Uterus (tissue), 3 donors: ENCODE measurements at regions not wholly inside any gene's neighbourhood (a gene's known extent, or its start where the extent isn't known, plus 50 kb on each side); places are given as distances from the start of the nearest gene placed in this dataset.
"Not testable (repeated sequence)": the region's sequence is repeated elsewhere in the genome, so short reads cannot be mapped to it uniquely, and the experiment has no call there.

Experiments
- DNase-seq, 2 donors: peaks; one replicate each; pipeline ENCODE4 v3.0.0-alpha.2; 2019 to 2020
- H3K27ac ChIP-seq, 2 donors: fragments of 200-600 bp; sonication (generic); 1 replicate in 1 of 2; 2 replicates in 1 of 2; pipeline ENCODE4 v1.5.1; 2016 to 2018
- H3K27me3 ChIP-seq, 2 donors: fragments of 200-600 bp; sonication (generic); one replicate each; pipeline ENCODE4 v1.5.1; 2018 to 2019; ENCODE audit warnings: control low read depth in 1 of 2
- H3K36me3 ChIP-seq, 2 donors: fragments of 200-600 bp; sonication (generic); one replicate each; pipeline ENCODE4 v1.5.1; 2019; ENCODE audit warnings: control low read depth in 1 of 2
- H3K4me1 ChIP-seq, 2 donors: fragments of 200-600 bp; sonication (generic); one replicate each; pipeline ENCODE4 v1.5.1; 2018 to 2019; ENCODE audit warnings: control low read depth in 1 of 2
- H3K4me3 ChIP-seq, 2 donors: fragments of 200-600 bp; sonication (generic); 1 replicate in 1 of 2; 2 replicates in 1 of 2; pipeline ENCODE4 v1.5.1; 2018 to 2019; ENCODE audit warnings: mild to moderate bottlenecking in 1 of 2
- H3K9me3 ChIP-seq, 2 donors: fragments of 200-600 bp; sonication (generic); one replicate each; pipeline ENCODE4 v1.5.1; 2019; ENCODE audit warnings: control low read depth in 1 of 2
- POLR2A ChIP-seq, 2 donors: fragments of 450-650 bp; IDR thresholded peaks; one replicate each; pipeline ENCODE4 v1.6.1; 2016; ENCODE audit warnings: antibody characterized with exemption in 2 of 2, mild to moderate bottlenecking in 1 of 2, moderate library complexity in 1 of 2
- intact Hi-C: fragments of 100-400 bp; cut with DNase I; formaldehyde crosslinking; loops from one replicate; pipeline ENCODE4 v1.15.1; 2023; ENCODE audit warnings: low total_unique reads
- TF ChIP-seq, protein P1 (sequence below), 4 experiments: fragments of 200-600 bp in 2 of 4; fragments of 450-650 bp in 2 of 4; sonication (generic) in 2 of 4; IDR thresholded peaks; one replicate each; pipeline ENCODE4 v1.5.1; 2016 to 2019; ENCODE audit warnings: antibody characterized with exemption in 4 of 4, mild to moderate bottlenecking in 2 of 4, moderate library complexity in 1 of 4
- donor health status: DM: yes; HTN: yes; CAD: no.

DNA sequence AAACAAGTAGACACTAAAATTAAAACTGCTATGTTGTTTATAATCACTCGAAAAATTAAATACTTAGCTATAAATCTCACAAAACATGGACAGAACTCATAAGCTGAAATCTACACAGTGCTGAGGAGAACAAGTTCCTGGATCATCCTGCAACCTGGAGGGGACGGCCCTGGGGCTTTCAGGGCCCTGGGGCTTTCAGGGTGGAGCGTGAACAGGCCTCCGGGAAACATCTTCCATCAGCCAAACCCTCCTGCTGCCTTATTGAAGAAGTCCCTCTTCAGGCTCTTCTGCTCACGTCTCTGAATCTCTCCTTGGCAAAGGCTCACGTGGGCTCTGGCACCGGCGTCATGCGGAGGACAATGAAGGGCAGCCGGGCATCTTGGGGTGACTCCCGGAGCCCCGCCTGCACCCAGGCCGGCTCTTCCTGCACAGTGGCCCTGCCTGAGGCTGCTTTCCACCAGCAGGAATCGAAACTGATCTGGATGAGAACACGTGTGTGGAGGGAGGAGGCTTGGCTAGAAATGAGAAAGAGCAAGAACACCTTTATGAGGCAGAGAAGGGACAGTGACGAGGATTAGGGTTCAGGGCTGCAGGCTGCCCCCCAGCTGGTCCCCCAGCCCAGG lies 127.3 kb downstream of the CDRT15L2 start:
- H3K9me3 ChIP-seq = no peaks in the 10 kb centered on the region
- H3K36me3 ChIP-seq = no peaks in the 10 kb centered on the region
- H3K27me3 ChIP-seq = no peaks in the 10 kb centered on the region
- DNase-seq = no peak
- no peak overlapping the region for H3K4me3 ChIP-seq
- no peaks in the 10 kb centered on the region for H3K4me1 ChIP-seq
- TF ChIP-seq, protein P1, sequence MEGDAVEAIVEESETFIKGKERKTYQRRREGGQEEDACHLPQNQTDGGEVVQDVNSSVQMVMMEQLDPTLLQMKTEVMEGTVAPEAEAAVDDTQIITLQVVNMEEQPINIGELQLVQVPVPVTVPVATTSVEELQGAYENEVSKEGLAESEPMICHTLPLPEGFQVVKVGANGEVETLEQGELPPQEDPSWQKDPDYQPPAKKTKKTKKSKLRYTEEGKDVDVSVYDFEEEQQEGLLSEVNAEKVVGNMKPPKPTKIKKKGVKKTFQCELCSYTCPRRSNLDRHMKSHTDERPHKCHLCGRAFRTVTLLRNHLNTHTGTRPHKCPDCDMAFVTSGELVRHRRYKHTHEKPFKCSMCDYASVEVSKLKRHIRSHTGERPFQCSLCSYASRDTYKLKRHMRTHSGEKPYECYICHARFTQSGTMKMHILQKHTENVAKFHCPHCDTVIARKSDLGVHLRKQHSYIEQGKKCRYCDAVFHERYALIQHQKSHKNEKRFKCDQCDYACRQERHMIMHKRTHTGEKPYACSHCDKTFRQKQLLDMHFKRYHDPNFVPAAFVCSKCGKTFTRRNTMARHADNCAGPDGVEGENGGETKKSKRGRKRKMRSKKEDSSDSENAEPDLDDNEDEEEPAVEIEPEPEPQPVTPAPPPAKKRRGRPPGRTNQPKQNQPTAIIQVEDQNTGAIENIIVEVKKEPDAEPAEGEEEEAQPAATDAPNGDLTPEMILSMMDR (IDR thresholded peaks at IDR 0.05) = no peak
- no peak for TF ChIP-seq POLR2A (IDR thresholded peaks at IDR 0.05)
- no peak overlapping the region for H3K27ac ChIP-seq
- intact Hi-C loops = no loop called here

DNA sequence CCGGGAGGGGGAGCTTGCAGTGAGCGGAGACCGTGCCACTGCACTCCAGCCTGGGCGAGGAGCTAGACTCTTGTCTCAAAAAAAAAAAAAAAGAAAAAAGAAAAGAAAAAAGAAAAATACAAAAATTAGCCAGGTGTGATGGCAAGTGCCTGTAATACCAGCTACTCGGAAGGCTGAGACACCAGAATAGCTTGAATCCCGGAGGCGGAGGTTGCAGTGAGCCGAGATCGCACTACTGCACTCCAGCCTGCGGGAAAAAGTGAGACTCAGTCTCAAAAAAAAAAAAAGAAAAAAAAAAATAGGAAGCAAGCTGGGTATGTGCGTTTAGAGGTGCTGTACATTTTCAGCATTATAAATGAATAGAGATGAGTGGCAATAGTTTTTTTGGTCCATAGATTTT lies 129.3 kb downstream of the CDRT15L2 start:
- H3K36me3 ChIP-seq, intact Hi-C loops, H3K9me3 ChIP-seq, H3K4me3 ChIP-seq, H3K4me1 ChIP-seq, H3K27me3 ChIP-seq, H3K27ac ChIP-seq, DNase-seq: not testable (repeated sequence)

DNA sequence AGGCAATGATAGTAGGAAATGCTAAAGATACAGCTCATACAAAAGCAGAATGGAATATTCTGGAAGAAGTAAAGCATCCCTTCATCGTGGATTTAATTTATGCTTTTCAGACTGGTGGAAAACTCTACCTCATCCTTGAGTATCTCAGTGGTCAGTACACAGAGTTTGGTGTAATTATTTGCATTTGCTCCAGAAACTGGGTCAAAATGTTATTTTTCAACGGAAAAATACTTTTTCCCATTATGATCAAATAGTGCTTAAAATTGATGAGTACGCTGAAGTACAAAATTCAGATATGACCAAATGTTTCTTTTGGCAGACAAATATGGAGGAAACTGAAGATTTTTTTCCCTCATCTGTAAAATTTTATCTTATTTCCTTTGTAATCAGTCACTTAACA lies 137.0 kb downstream of the CDRT15L2 start:
- DNase-seq, H3K36me3 ChIP-seq, intact Hi-C loops, H3K4me1 ChIP-seq, H3K4me3 ChIP-seq, H3K27me3 ChIP-seq, H3K9me3 ChIP-seq, H3K27ac ChIP-seq: not testable (repeated sequence)

DNA sequence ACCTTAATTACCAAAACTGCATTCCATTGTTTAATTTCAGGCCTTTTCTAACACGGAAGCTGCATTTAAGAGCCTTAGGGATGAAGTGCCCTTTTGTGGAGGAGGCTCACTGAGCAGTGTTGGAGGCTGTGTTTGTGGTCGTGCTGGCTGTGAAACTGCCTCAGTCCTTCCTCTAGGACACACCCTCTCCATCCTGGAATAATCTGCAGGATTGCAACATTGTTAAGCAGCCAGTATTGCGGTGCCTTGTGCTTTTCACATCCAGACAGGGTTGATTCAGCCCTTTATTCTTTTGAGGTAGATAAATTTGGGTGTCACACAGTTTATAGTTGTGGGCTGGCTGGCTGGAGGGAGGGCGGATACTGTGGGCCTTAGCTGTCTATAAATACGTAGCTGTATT lies 141.6 kb downstream of the CDRT15L2 start:
- TF ChIP-seq, protein P1 (IDR thresholded peaks at IDR 0.05) = no peak
- TF ChIP-seq POLR2A (IDR thresholded peaks at IDR 0.05) = no peak
- Histone ChIP-seq H3K27ac (no peak overlapping the region), H3K4me1 (no peaks in the 10 kb centered on the region), H3K9me3 (no peaks in the 10 kb centered on the region), H3K36me3 (no peaks in the 10 kb centered on the region), H3K27me3 (no peaks in the 10 kb centered on the region), H3K4me3 (no peak overlapping the region)
- intact Hi-C loops = no loop called here
- no peak for DNase-seq

DNA sequence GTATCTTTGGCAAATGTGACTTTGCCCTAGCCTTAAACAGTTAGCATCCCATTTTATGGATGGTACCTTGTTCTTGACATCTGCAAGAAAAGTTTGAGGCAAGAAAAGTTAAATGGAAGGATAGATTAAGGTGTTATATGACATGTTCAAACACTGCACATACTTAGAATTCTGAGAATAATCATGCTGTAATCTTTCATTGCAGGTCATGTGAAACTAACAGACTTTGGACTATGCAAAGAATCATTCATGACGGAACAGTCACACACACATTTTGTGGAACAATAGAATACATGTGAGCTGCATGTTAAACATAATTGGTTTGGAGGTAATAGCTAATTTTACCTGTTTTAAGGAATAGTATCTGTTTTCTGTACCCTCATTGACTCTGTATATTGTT lies 144.9 kb downstream of the CDRT15L2 start:
- H3K9me3 ChIP-seq, H3K27ac ChIP-seq, H3K4me1 ChIP-seq, H3K4me3 ChIP-seq, H3K36me3 ChIP-seq, H3K27me3 ChIP-seq, DNase-seq, intact Hi-C loops: not testable (repeated sequence)

DNA sequence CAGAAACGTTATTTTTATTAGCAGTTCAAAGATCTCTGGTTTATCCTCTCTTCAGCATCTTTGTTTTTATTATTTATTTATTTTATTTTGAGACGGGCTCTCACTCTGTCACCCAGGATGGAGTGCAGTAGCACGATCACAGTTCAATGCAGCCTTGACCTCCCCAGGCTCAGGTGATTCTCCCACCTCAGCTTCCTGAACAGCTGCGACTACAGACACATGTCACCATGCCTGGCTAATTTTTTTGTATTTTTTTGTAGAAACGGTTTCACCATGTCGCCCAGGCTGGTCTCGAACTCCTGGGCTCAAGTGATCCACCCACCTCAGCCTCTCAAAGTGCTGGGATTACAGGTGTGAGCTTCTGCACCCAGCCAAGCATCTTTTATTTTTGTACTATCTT lies 147.7 kb downstream of the CDRT15L2 start:
- DNase-seq, intact Hi-C loops, H3K36me3 ChIP-seq, H3K27ac ChIP-seq, H3K4me1 ChIP-seq, H3K27me3 ChIP-seq, H3K9me3 ChIP-seq, H3K4me3 ChIP-seq: not testable (repeated sequence)

DNA sequence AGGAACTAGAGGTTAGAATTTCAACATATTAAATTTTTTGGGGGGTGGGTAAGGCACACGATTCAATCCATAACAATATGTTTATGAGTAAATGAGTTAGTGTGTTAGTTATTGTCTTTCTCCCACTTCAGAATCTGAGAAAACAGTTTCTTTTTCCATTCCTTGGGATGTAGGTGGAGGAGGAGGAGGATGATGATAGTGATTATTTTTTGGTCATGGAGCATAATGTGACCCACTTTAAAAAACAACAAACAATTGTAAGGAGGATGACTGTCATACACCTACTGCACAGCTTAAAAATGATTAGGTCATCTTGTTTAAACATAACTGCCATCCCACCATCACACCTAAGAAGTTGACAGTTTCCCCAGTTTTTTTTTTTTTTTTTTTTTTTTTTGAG lies 148.7 kb downstream of the CDRT15L2 start:
- Histone ChIP-seq H3K9me3 (no peaks in the 10 kb centered on the region), H3K4me3 (no peak overlapping the region), H3K27ac (no peak overlapping the region), H3K27me3 (no peaks in the 10 kb centered on the region), H3K36me3 (no peaks in the 10 kb centered on the region), H3K4me1 (no peaks in the 10 kb centered on the region)
- DNase-seq = no peak
- intact Hi-C loops = no loop called here
- TF ChIP-seq, protein P1 (IDR thresholded peaks at IDR 0.05) = no peak
- TF ChIP-seq POLR2A (IDR thresholded peaks at IDR 0.05) = no peak

DNA sequence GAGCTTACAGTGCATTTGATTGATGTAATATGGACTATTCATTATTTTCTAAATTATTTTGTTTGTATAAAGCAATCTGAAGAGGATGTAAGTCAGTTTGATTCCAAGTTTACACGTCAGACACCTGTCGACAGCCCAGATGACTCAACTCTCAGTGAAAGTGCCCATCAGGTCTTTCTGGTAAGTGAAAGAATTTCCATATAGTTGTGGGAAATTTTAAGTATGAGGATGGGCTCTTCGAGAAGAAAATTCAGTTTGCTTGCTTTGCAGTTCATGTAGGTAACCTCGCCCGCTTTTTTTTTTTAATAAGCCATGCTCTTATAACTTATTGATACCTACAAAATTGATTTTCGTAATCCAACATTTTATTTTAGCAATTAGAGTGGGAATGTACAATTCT lies 151.6 kb downstream of the CDRT15L2 start:
- H3K4me3 ChIP-seq, H3K36me3 ChIP-seq, DNase-seq, H3K9me3 ChIP-seq, intact Hi-C loops, H3K27me3 ChIP-seq, H3K4me1 ChIP-seq, H3K27ac ChIP-seq: not testable (repeated sequence)
